ENCODE measurements at regions not wholly inside any gene's neighbourhood (a gene's known extent, or its start where the extent isn't known, plus 50 kb on each side); places are given as distances from the start of the nearest gene placed in this dataset.

GRCh38 chr6:6436366-6436765 lies 115.9 kb upstream of the F13A1 start:
- Histone ChIP-seq H3K79me2 (ENCODE audit: insufficient read depth) (no peaks in the 10 kb centered on the region), H3K4me2 (ENCODE audit: unreplicated experiment) (no peak overlapping the region), H3K27ac (no peak overlapping the region), H3F3A (ENCODE audit: insufficient read depth) (no peaks in the 10 kb centered on the region), H3K9ac (no peak overlapping the region), H3K4me3 (no peak overlapping the region), H2AFZ (no peak overlapping the region), H3K36me3 (ENCODE audit: low read depth) (no peaks in the 10 kb centered on the region), H3K4me1 (ENCODE audit: insufficient read depth) (no peaks in the 10 kb centered on the region), H3K9me3 (ENCODE audit: low read depth) (no peaks in the 10 kb centered on the region), H4K20me1 (ENCODE audit: insufficient read depth) (no peaks in the 10 kb centered on the region), H3K27me3 (replicated peaks; ENCODE audit: insufficient read depth) (no peaks in the 10 kb centered on the region), H3K9me2 (ENCODE audit: insufficient read depth) (no peaks in the 10 kb centered on the region)
- DNase-seq, result no peak
- TF ChIP-seq EZH2 (IDR thresholded peaks at IDR 0.05; ENCODE audit: insufficient read depth, poor library complexity, severe bottlenecking) (no peak), EZH2phosphoT487 (IDR thresholded peaks at IDR 0.05; ENCODE audit: insufficient read depth, low read depth) (no peak)
- in situ Hi-C loops (cut with MboI), result no loop called here
- WGBS, 2 experiments (ENCODE audit: low coverage in 1 of 2, low lambda C conversion rate in 2 of 2, missing lambda C conversion rate in 2 of 2), result 48 to 59% methylated on average over 4 of the region's 4 CpGs

- H3K36me3 ChIP-seq (ENCODE audit: low read depth), result no peaks in the 10 kb centered on the region
- no peak overlapping the region for H2AFZ ChIP-seq
- H3F3A ChIP-seq (ENCODE audit: insufficient read depth), result no peaks in the 10 kb centered on the region
- no peaks in the 10 kb centered on the region for H3K79me2 ChIP-seq (ENCODE audit: insufficient read depth)
- no peak for TF ChIP-seq EZH2phosphoT487 (IDR thresholded peaks at IDR 0.05; ENCODE audit: insufficient read depth, low read depth)
- no peak for TF ChIP-seq EZH2 (IDR thresholded peaks at IDR 0.05; ENCODE audit: insufficient read depth, poor library complexity, severe bottlenecking)
- no peak overlapping the region for H3K4me2 ChIP-seq (ENCODE audit: unreplicated experiment)
- no peaks in the 10 kb centered on the region for H3K27me3 ChIP-seq (replicated peaks; ENCODE audit: insufficient read depth)
- H3K4me1 ChIP-seq (ENCODE audit: insufficient read depth), result no peaks in the 10 kb centered on the region
- WGBS, 2 experiments (ENCODE audit: low coverage in 1 of 2, low lambda C conversion rate in 2 of 2, missing lambda C conversion rate in 2 of 2), result 1 to 3% methylated on average over 3 of the region's 3 CpGs
- H3K9ac ChIP-seq, result no peak overlapping the region
- H3K27ac ChIP-seq, result no peak overlapping the region
- no peak overlapping the region for H3K4me3 ChIP-seq
- DNase-seq, result no peak
- no peaks in the 10 kb centered on the region for H3K9me2 ChIP-seq (ENCODE audit: insufficient read depth)
- no peaks in the 10 kb centered on the region for H3K9me3 ChIP-seq (ENCODE audit: low read depth)
- in situ Hi-C loops (cut with MboI), result no loop called here
- no peaks in the 10 kb centered on the region for H4K20me1 ChIP-seq (ENCODE audit: insufficient read depth)
Measured at GRCh38 chr6:6436946-6437345, 116.5 kb upstream of the F13A1 start.

GRCh38 chr6:6438286-6438685 lies 117.8 kb upstream of the F13A1 start:
- H4K20me1 ChIP-seq (ENCODE audit: insufficient read depth), result no peaks in the 10 kb centered on the region
- H3K36me3 ChIP-seq (ENCODE audit: low read depth), result no peaks in the 10 kb centered on the region
- in situ Hi-C loops (cut with MboI), result no loop called here
- no peak overlapping the region for H3K4me3 ChIP-seq
- H3K4me2 ChIP-seq (ENCODE audit: unreplicated experiment), result no peak overlapping the region
- no peaks in the 10 kb centered on the region for H3F3A ChIP-seq (ENCODE audit: insufficient read depth)
- TF ChIP-seq EZH2phosphoT487 (IDR thresholded peaks at IDR 0.05; ENCODE audit: insufficient read depth, low read depth) (no peak), EZH2 (IDR thresholded peaks at IDR 0.05; ENCODE audit: insufficient read depth, poor library complexity, severe bottlenecking) (no peak)
- no peak overlapping the region for H2AFZ ChIP-seq
- WGBS, 2 experiments (ENCODE audit: low coverage in 1 of 2, low lambda C conversion rate in 2 of 2, missing lambda C conversion rate in 2 of 2), result 57 to 64% methylated on average over 2 of the region's 2 CpGs
- no peaks in the 10 kb centered on the region for H3K4me1 ChIP-seq (ENCODE audit: insufficient read depth)
- no peaks in the 10 kb centered on the region for H3K79me2 ChIP-seq (ENCODE audit: insufficient read depth)
- no peaks in the 10 kb centered on the region for H3K9me3 ChIP-seq (ENCODE audit: low read depth)
- no peak overlapping the region for H3K9ac ChIP-seq
- H3K27me3 ChIP-seq (replicated peaks; ENCODE audit: insufficient read depth), result no peaks in the 10 kb centered on the region
- H3K27ac ChIP-seq, result no peak overlapping the region
- no peaks in the 10 kb centered on the region for H3K9me2 ChIP-seq (ENCODE audit: insufficient read depth)
- no peak for DNase-seq

GRCh38 chr6:6439778-6440177 lies 119.3 kb upstream of the F13A1 start:
- no peaks in the 10 kb centered on the region for H3F3A ChIP-seq (ENCODE audit: insufficient read depth)
- no peak overlapping the region for H3K27ac ChIP-seq
- H3K27me3 ChIP-seq (replicated peaks; ENCODE audit: insufficient read depth), result no peaks in the 10 kb centered on the region
- H3K4me1 ChIP-seq (ENCODE audit: insufficient read depth), result no peaks in the 10 kb centered on the region
- in situ Hi-C loops (cut with MboI), result no loop called here
- no peaks in the 10 kb centered on the region for H3K79me2 ChIP-seq (ENCODE audit: insufficient read depth)
- H3K9me3 ChIP-seq (ENCODE audit: low read depth), result no peaks in the 10 kb centered on the region
- TF ChIP-seq EZH2 (IDR thresholded peaks at IDR 0.05; ENCODE audit: insufficient read depth, poor library complexity, severe bottlenecking) (no peak), EZH2phosphoT487 (IDR thresholded peaks at IDR 0.05; ENCODE audit: insufficient read depth, low read depth) (no peak)
- no peaks in the 10 kb centered on the region for H3K9me2 ChIP-seq (ENCODE audit: insufficient read depth)
- no peak overlapping the region for H3K4me2 ChIP-seq (ENCODE audit: unreplicated experiment)
- no peak overlapping the region for H2AFZ ChIP-seq
- DNase-seq, result no peak
- 17 to 30% methylated on average over 1 of the region's 1 CpG for WGBS, 2 experiments (ENCODE audit: low coverage in 1 of 2, low lambda C conversion rate in 2 of 2, missing lambda C conversion rate in 2 of 2)
- H4K20me1 ChIP-seq (ENCODE audit: insufficient read depth), result no peaks in the 10 kb centered on the region
- H3K9ac ChIP-seq, result no peak overlapping the region
- no peak overlapping the region for H3K4me3 ChIP-seq
- H3K36me3 ChIP-seq (ENCODE audit: low read depth), result no peaks in the 10 kb centered on the region

- no peaks in the 10 kb centered on the region for H3K9me3 ChIP-seq (ENCODE audit: low read depth)
- H3K9me2 ChIP-seq (ENCODE audit: insufficient read depth), result no peaks in the 10 kb centered on the region
- H3K36me3 ChIP-seq (ENCODE audit: low read depth), result no peaks in the 10 kb centered on the region
- no peak overlapping the region for H3K27ac ChIP-seq
- H3K27me3 ChIP-seq (replicated peaks; ENCODE audit: insufficient read depth), result no peaks in the 10 kb centered on the region
- H3K79me2 ChIP-seq (ENCODE audit: insufficient read depth), result no peaks in the 10 kb centered on the region
- no peaks in the 10 kb centered on the region for H3F3A ChIP-seq (ENCODE audit: insufficient read depth)
- 0 to 5% methylated on average over 2 of the region's 2 CpGs for WGBS, 2 experiments (ENCODE audit: low coverage in 1 of 2, low lambda C conversion rate in 2 of 2, missing lambda C conversion rate in 2 of 2)
- TF ChIP-seq EZH2 (IDR thresholded peaks at IDR 0.05; ENCODE audit: insufficient read depth, poor library complexity, severe bottlenecking), result no peak
- no peaks in the 10 kb centered on the region for H4K20me1 ChIP-seq (ENCODE audit: insufficient read depth)
- no peak overlapping the region for H2AFZ ChIP-seq
- H3K4me1 ChIP-seq (ENCODE audit: insufficient read depth), result no peaks in the 10 kb centered on the region
- no peak for DNase-seq
- H3K9ac ChIP-seq, result no peak overlapping the region
- no peak overlapping the region for H3K4me2 ChIP-seq (ENCODE audit: unreplicated experiment)
- in situ Hi-C loops (cut with MboI), result no loop called here
- H3K4me3 ChIP-seq, result no peak overlapping the region
Measured at GRCh38 chr6:6452002-6452401, 131.5 kb upstream of the F13A1 start.
